Tibial artery (tissue), 4 donors: ENCODE measurements at regions not wholly inside any gene's neighbourhood (a gene's known extent, or its start where the extent isn't known, plus 50 kb on each side); places are given as distances from the start of the nearest gene placed in this dataset.

Source experiments
- DNase-seq, 2 donors: peaks; one replicate each; pipeline ENCODE4 v3.0.0-alpha.2; 2019
- H3K27ac ChIP-seq, 2 donors: fragments of 200-600 bp; sonication (generic) in 1 of 2; 1 replicate in 1 of 2; 2 replicates in 1 of 2; pipeline ENCODE4 v1.5.1; 2018 to 2019; ENCODE audit warnings: mild to moderate bottlenecking in 1 of 2
- H3K27me3 ChIP-seq, 2 donors: fragments of 200-600 bp; sonication (generic) in 1 of 2; one replicate each; pipeline versions ENCODE4 v1.5.1 to v1.6.0; 2016 to 2019
- H3K36me3 ChIP-seq, 3 donors: fragments of 200-600 bp; sonication (generic) in 2 of 3; one replicate each; pipeline ENCODE4 v1.5.1; 2016 to 2019; ENCODE audit warnings: mild to moderate bottlenecking in 2 of 3
- H3K4me1 ChIP-seq, 4 donors: fragments of 200-600 bp; sonication (generic) in 2 of 4; 1 replicate in 3 of 4; 2 replicates in 1 of 4; pipeline ENCODE4 v1.5.1; 2016 to 2019
- H3K4me3 ChIP-seq, 2 donors: fragments of 200-600 bp; sonication (generic) in 1 of 2; 1 replicate in 1 of 2; 2 replicates in 1 of 2; pipeline ENCODE4 v1.5.1; 2018 to 2019; ENCODE audit warnings: mild to moderate bottlenecking in 2 of 2
- H3K9me3 ChIP-seq, 3 donors: fragments of 200-600 bp; sonication (generic) in 1 of 3; one replicate each; pipeline ENCODE4 v1.5.1; 2016 to 2019
- CTCF ChIP-seq, 2 experiments: fragments of 200-600 bp in 1 of 2; fragments of 450-650 bp in 1 of 2; IDR thresholded peaks; one replicate each; pipeline ENCODE4 v1.5.1; 2017 to 2019; ENCODE audit warnings: antibody characterized with exemption in 2 of 2, mild to moderate bottlenecking in 1 of 2, moderate library complexity in 1 of 2
- intact Hi-C: fragments of 100-400 bp; cut with DNase I; formaldehyde crosslinking; loops from one replicate; pipeline ENCODE4 v1.15.0; 2023; ENCODE audit warnings: low total_unique reads

- no peaks in the 10 kb centered on the region for H3K27me3 ChIP-seq
- no peak overlapping the region for H3K27ac ChIP-seq
- H3K4me1 ChIP-seq, result no peaks in the 10 kb centered on the region
- intact Hi-C loops, result no loop called here
- no peaks in the 10 kb centered on the region for H3K36me3 ChIP-seq
- no peak overlapping the region for H3K4me3 ChIP-seq
- DNase-seq, result no peak
- TF ChIP-seq CTCF (IDR thresholded peaks at IDR 0.05), result no peak
- H3K9me3 ChIP-seq, result no peaks in the 10 kb centered on the region
Measured at GRCh38 chr21:24785033-24785432, 822.2 kb downstream of the MRPL39 start.

DNA sequence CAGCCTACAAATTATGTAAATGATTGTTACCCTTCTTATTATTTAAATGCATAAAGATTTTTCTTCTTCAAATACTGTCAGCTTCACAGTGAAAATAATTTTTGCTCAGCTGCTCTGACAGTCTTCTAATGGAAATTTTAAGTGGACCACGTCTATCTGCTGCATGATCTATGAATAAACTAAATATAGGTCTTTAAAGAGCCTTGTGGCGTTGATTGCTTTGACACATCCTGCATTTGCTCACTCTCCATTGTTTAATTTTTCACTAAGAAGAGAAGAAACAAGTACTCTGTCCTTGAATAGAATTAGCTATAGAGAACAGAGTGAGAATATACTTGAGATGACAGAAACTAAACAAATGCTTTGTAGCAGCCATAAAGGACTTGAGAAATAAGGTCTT, 826.1 kb downstream of the MRPL39 start:
- H3K27ac ChIP-seq, result no peak overlapping the region
- H3K27me3 ChIP-seq, result no peaks in the 10 kb centered on the region
- no peaks in the 10 kb centered on the region for H3K9me3 ChIP-seq
- DNase-seq, result no peak
- TF ChIP-seq CTCF (IDR thresholded peaks at IDR 0.05), result no peak
- H3K4me3 ChIP-seq, result no peak overlapping the region
- no peaks in the 10 kb centered on the region for H3K36me3 ChIP-seq
- no peaks in the 10 kb centered on the region for H3K4me1 ChIP-seq
- intact Hi-C loops, result no loop called here

- H3K4me1 ChIP-seq, result no peaks in the 10 kb centered on the region
- intact Hi-C loops, result no loop called here
- no peak overlapping the region for H3K27ac ChIP-seq
- no peak overlapping the region for H3K4me3 ChIP-seq
- no peaks in the 10 kb centered on the region for H3K36me3 ChIP-seq
- no peaks in the 10 kb centered on the region for H3K9me3 ChIP-seq
- no peaks in the 10 kb centered on the region for H3K27me3 ChIP-seq
- DNase-seq, result no peak
- no peak for TF ChIP-seq CTCF (IDR thresholded peaks at IDR 0.05)
Measured at GRCh38 chr21:24759348-24760075, 847.8 kb downstream of the MRPL39 start.

DNA sequence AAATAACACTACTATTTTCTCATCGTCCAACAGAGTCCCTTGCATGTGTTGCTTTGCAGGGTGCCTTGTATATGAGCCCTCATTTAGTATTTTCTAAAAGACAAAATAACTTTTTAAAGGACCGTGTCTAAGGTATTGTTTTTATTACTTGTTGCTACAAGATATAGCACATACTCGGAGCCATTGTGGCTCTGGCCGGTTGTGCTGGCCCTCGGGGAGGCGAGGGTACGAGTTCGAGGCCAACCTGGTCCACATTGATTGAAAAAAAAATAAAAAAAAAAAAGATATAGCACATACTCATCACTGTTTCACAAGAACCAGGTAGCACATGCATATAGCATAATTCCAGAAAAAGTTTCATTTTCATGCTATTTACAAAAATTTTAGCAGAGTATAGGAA, 869.2 kb downstream of the MRPL39 start:
- intact Hi-C loops, result no loop called here
- Histone ChIP-seq H3K36me3 (no peaks in the 10 kb centered on the region), H3K27me3 (no peaks in the 10 kb centered on the region), H3K9me3 (no peaks in the 10 kb centered on the region), H3K4me3 (no peak overlapping the region), H3K4me1 (no peaks in the 10 kb centered on the region), H3K27ac (no peak overlapping the region)
- TF ChIP-seq CTCF (IDR thresholded peaks at IDR 0.05), result no peak
- no peak for DNase-seq

- no peak for DNase-seq
- TF ChIP-seq CTCF (IDR thresholded peaks at IDR 0.05), result no peak
Measured at GRCh38 chr21:24737296-24737850, 869.9 kb downstream of the MRPL39 start.

More at GRCh38 chr21:24737296-24737850, 869.9 kb downstream of the MRPL39 start:
- intact Hi-C loops, result no loop called here
- no peaks in the 10 kb centered on the region for H3K4me1 ChIP-seq
- no peak overlapping the region for H3K4me3 ChIP-seq
- no peaks in the 10 kb centered on the region for H3K27me3 ChIP-seq
- no peak overlapping the region for H3K27ac ChIP-seq
- no peaks in the 10 kb centered on the region for H3K9me3 ChIP-seq
- H3K36me3 ChIP-seq, result no peaks in the 10 kb centered on the region
